Fibroblast of pulmonary artery (primary cell): ENCODE measurements at regions not wholly inside any gene's neighbourhood (a gene's known extent, or its start where the extent isn't known, plus 50 kb on each side); places are given as distances from the start of the nearest gene placed in this dataset.

Experiments used
- DNase-seq: peaks from one replicate; pipeline ENCODE4 v3.0.0-alpha.2; 2010; ENCODE audit warnings: low read depth
- H3K4me3 ChIP-seq: replicated peaks from 2 replicates; pipeline ENCODE4 v1.5.1; 2011; ENCODE audit warnings: low read depth, mild to moderate bottlenecking, control low read depth, low read length, moderate library complexity
- TF ChIP-seq, protein P1 (sequence below): IDR thresholded peaks from 2 replicates; pipeline ENCODE4 v1.5.1; 2011; ENCODE audit warnings: mild to moderate bottlenecking, control low read depth, low read length, inconsistent platforms; ENCODE audit errors: missing control alignments

DNA sequence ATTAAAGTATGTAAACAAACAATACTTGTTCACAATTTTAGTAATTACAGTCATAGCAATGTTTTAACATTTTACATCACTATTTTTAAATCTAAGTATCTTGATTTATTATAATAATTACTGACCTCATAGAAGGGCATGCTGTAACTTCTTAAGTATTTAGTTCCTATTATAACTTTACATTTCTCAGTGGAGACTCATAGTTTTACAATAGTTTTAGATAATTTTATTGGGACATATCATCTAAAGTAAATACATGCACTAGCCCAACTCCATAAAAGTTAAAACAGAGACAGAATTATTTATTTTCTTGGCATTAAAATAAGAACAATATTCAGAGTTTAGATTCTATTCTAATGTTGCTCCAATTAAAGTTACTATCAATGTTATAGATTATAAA lies 466.5 kb upstream of the BCHE start:
- TF ChIP-seq, protein P1, sequence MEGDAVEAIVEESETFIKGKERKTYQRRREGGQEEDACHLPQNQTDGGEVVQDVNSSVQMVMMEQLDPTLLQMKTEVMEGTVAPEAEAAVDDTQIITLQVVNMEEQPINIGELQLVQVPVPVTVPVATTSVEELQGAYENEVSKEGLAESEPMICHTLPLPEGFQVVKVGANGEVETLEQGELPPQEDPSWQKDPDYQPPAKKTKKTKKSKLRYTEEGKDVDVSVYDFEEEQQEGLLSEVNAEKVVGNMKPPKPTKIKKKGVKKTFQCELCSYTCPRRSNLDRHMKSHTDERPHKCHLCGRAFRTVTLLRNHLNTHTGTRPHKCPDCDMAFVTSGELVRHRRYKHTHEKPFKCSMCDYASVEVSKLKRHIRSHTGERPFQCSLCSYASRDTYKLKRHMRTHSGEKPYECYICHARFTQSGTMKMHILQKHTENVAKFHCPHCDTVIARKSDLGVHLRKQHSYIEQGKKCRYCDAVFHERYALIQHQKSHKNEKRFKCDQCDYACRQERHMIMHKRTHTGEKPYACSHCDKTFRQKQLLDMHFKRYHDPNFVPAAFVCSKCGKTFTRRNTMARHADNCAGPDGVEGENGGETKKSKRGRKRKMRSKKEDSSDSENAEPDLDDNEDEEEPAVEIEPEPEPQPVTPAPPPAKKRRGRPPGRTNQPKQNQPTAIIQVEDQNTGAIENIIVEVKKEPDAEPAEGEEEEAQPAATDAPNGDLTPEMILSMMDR, result no peak
- H3K4me3 ChIP-seq, result no peak overlapping the region
- DNase-seq, result no peak

DNA sequence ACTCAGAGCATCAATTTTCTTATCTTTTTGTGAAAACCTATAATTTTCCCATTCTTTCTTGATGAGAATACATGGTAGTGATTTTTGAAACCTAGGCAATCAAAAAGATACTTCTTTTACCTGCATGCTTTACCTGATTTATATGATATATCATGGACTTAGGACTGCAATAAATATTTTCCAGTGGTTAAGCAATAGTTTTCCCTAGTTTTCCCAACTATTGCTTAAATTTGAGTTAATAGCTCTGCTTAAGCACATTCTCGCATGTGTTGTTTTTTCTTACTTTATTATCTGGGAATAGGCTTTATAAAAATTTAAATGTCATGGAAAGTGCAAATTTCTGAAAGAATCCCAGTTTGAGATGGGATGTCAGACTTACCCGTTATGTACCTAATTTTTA lies 465.1 kb upstream of the BCHE start:
- no peak overlapping the region for H3K4me3 ChIP-seq
- TF ChIP-seq, protein P1, result no peak
- no peak for DNase-seq

DNA sequence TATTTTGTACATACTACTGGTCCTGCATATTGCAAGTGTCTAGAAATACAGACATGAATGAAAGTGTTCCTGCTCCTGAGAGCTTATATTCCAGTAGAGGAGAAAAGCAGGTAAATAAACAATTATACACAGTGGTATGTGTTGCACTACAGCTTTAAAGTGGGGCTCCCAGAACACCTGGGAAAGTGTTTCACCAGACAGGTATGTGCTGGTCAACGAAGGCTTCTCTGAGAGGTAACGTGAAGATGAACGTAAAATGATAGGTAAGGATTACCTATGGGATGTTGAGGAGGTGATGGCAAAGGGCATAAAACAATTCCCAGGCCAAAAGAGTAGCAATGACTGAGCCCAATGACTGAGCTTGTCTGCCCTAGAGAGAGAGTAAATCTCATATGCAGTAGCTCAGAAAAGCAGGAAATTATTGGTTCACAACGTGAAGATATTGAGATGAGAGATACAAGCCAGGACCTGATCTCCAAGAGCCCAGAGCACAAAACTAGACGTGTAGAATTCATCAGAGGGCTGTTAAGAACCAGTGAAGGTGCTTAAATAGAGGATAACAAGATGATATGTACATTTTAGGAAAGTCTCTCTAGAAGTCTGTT lies 459.1 kb upstream of the BCHE start:
- TF ChIP-seq, protein P1, result no peak
- no peak overlapping the region for H3K4me3 ChIP-seq
- no peak for DNase-seq

DNA sequence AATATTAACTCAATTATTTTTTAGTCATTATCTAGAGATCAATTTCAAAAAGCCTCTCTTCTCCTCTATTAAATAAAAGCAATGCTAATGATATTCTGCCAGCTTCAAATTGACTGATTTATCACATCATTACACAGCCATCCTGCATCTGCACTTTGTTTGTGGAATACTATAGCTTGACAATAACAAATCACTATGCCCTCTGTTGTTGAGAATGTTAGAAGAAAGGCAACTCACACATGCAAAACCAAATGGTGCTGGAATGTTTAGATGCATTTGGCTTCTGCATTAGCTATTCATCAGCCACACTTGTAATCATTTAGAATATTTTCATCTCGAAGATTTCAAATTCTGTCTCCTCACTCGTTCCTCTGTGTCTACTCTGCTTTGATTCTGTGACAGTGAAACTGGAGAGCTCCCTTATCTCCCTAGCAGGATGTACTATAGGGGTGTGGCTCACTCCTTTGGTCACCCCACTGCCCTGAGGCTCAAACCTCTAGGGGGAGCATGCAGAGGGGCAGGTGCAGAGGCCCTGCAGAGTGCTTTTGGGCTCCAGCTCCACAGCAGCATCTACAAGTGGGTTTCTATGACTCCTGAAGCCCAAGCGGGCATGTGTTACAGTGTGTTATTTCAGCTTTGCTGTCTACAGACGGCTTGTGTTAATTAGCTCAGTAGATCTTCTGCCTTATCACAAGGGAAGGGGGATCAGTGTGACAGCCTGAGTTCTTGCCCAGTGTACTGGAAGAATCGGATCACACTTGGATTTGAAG lies 454.1 kb upstream of the BCHE start:
- DNase-seq, result no peak
- TF ChIP-seq, protein P1, result no peak
- no peak overlapping the region for H3K4me3 ChIP-seq

DNA sequence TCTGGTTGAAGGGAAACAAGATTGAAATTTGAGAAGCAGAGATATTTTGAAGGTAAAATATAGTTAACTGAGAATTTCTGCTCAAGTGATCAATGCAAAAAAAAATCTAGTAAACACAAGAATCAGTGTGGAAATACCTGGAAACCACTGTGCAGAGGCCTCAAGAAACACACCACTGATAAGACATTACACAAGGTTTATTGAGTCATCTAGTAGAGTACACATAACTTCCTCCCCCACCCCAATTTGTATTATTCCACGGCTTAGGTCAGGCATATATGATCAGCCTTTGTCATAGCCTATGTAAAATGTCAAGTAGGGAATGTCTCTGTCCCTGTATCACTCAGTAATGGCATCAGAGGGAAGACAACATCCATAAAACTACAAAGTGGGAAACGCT lies 447.8 kb upstream of the BCHE start:
- peak; percentile 67 for DNase-seq
- H3K4me3 ChIP-seq, result no peak overlapping the region
- TF ChIP-seq, protein P1, result no peak

DNA sequence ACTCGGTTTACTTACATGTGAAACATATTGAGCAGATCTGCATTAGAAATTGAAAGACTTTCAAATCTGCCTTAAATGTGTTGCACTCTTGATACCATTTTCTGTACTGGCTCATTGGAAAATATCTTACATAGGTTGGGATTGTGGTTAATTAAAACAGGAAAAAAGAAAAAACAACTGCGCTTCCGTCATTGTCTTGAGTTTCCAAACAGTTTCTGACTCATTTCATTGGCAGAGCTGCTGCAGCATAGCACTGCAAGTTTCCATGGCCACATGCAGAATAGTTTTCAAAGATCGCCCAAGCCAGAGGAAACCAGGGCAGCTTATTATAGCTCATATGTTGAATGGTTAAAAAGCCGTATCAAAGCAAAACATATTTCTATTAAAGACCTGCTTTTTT lies 446.6 kb upstream of the BCHE start:
- no peak overlapping the region for H3K4me3 ChIP-seq
- TF ChIP-seq, protein P1, result no peak
- peak; percentile 87 for DNase-seq

DNA sequence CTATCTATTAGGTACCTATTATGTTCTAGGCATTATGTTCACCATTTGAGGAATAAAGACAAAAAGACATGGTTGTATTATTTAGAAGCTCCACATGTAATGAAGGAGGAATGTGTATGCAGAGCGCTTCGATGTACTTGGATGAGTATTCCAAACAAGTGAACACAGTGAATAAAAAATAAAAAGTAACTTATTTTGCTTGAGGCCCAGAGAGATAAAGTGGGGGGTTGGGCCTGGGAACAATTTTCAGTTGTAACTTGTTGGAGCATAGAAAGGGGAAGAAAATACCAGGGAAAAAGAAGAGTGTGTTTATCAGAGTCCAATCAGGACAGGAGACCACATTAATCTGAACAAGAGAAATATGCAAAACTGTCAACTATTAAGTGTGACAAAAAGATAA lies 445.7 kb upstream of the BCHE start:
- H3K4me3 ChIP-seq, result no peak overlapping the region
- TF ChIP-seq, protein P1, result no peak
- no peak for DNase-seq
